HG03060 (cell line): ENCODE measurements at regions not wholly inside any gene's neighbourhood (a gene's known extent, or its start where the extent isn't known, plus 50 kb on each side); places are given as distances from the start of the nearest gene placed in this dataset.
"Not testable (repeated sequence)": the region's sequence is repeated elsewhere in the genome, so short reads cannot be mapped to it uniquely, and the experiment has no call there.

Experiments used
- ATAC-seq: cut with Tn5 transposase; IDR thresholded peaks from one replicate; pipeline ENCODE4 v1.9.1; 2021; ENCODE audit warnings: low read depth, moderate number of reproducible peaks; ENCODE audit not compliant: unreplicated experiment

DNA sequence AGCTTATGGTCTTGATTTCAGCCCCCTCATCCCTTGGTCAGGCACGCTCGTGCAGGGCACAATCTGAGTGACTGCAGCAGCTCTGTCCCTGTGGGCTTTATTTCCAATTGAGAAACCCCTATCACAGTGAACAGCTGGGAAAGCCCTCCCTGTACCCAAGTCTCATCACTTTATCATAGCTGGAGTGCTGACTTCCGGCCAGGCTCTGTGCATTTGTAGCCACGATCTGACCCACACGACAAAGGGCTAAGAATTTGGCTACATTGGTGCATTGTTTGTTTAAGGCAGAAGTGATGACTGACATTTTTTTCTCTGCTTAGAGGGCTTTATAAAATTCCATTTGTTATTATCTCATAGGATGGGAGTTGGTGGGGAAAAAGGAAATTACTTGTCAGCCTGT is 184.4 kb downstream of the KCNS3 start:
- ATAC-seq, result no peak

DNA sequence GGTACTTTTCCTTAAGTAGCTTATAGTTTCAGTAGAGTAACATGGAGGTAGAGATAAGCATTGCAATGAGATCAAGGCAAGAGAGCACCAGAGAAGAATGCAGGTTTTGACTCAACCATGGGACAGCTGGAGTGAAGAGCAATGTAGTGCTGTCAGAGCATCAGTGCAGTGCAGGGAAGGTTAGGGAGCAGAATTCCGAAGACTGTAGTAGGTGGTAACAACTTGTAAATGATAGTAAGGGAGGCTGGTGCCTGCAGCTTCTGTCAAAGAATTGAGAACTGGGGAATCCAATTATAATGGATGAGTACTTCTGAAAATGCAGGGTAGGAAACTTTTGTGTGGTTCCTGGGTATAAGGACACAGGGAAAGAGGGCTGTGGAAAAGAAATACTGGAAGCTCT is 183.2 kb downstream of the KCNS3 start:
- no peak for ATAC-seq

DNA sequence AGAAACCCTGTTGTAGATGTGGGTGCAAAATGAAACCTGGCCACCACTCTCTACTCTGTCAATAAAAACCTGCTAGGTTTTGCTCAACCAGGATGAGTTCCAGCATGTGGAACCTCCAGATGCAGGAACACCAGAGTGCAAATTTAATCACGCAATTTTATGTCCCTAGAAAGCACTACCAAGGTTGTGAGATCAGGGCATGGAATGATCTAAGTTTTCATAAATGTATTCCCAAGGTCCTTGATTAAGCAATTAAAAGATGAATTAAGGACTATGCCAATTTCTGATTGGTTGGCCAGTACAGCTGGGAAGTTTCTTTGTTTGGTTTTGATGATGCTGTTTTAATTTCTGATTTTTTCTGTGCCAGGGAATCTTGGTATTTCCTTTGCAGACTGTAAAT is 179.2 kb downstream of the KCNS3 start:
- no peak for ATAC-seq

DNA sequence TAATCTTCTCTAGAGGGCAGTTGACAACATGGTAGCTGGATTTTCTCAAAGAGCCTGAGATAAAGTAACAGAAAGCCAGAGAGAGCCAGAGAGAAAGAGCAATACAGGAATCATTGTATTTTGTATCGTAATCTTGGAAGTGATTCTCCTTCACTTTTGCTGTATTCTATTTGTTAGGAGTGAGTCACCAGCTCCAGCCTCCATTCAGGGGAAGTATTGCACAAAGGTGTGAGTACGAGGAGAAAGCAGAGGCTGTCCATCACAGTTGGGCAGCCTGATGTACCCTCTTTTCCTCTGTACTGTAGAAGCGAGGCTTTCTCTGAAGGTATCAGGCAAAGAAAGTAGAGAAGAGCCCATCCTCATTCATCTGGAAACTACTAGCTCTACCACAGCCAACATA is 176.8 kb downstream of the KCNS3 start:
- ATAC-seq, result no peak

DNA sequence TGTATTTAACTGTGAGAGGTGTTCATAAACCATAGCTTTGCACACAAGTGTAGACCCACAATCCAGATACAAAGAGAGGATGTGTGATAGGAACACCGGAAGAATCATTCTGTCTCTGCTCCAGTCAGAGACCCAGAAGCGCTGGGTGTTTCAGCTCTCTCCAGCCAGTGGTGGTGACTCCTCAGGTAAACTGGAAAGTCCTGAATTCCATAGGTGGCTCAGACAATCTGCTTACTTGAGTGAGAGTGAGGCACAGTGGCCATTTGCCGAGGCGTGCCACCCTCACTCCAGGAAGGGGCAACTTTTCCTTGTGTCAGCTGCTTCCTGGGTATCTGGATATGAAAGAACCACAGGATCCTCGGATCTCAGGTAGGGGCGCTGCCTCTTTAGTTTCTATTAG is 171.5 kb downstream of the KCNS3 start:
- ATAC-seq, result no peak

DNA sequence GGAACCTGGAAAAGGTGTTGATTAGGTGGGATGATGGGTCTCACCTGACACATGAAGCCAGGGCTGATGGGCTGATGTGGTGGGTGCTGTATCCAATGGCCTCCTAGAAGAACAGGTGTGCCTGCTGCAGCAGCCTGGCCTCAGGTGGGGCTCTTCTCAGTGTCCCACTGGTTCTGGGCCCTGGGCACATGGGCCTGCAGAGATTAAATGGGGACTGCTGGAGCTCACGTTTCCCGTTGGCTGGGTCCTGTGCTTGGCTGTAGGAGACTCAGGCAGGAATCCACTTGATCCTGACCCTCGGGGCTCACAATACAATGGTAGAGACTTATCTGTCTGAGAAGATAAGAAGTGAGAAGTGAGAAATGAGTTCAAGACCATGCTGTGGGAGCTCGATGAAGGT is 170.9 kb downstream of the KCNS3 start:
- no peak for ATAC-seq

DNA sequence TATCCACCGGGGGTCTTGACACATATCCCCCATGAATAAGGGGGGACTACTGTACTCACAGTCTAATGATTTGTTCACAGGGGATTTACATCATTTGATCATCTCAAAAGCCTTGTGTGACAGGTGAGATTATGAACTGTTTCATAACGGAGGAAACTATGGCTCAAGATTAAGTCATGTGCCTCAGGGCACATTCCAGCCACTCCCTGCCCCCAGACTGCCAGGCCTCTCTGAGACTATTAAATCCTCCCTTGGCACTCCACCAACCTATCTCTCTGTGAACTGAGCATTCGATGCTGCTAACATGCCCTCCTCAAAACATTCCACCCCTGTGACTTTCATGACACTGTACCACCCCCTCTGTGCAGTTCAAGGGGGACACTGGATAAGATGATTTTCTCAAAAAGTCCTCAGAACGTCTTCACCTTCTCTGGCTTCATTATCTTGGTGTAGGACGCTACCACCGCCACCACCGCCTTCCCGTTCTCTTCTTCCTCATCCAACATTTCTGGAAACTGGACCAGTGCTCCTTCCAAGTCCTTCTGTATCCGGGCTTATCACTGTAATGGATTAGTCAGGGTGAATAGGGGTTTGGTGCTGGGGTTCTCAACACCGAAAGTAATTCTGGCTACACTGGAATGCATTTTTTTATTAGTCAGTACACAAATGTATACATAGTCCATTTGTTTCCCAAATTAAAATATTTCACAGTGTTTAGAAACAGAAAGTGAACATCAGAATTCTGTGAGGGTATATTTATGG is 169.6 kb downstream of the KCNS3 start:
- ATAC-seq, result no peak

DNA sequence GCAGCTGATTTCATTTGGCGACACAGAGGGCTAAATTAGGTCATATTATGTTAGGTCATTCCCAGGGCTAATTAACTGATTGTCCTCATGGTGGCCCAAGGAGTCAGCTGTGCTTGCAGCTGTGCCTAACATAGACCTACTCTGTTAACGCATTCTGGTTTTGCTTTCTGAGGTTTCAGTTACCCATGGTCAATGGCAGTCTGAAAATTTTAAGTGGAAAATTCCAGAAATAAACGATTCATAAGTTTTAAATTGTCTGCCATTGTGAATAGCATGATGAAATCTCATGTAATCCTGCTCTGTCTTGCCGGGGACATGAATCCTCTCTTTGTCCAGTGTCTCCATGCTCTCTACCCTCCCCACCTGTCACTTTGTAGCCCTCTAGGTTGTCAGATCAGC is 168.7 kb downstream of the KCNS3 start:
- ATAC-seq, result no peak

DNA sequence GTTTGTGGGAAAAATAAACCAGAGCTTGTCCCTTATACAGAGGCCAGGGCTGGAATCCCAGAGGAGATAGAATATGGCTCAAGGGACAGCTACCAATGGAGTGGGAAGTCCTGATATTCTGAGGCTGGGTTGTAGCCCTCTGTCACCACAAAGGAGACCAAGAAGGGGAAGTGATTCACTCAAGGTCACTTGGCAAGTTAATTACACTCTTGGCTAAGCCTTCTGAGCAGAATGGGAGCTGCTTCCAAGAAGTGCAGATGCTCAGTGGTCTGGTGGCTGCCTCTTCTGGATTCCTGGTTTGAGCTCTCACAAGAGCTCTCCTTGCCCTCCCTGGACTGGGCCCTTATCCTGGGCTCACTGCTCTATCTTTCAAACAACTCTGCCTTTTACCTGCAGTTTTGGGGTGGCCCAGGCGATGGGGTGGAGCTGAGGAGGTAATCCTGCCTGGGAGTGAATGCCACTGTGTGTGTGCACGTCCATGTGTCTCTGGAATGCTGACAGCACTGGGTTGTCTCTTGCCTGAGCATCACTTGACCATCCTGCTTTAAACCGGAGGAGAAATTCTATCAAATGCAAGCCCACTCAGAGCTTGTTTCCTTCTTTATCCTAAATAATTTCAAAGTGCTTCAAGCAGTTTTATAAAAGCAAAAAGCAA is 168.2 kb downstream of the KCNS3 start:
- ATAC-seq, result no peak

DNA sequence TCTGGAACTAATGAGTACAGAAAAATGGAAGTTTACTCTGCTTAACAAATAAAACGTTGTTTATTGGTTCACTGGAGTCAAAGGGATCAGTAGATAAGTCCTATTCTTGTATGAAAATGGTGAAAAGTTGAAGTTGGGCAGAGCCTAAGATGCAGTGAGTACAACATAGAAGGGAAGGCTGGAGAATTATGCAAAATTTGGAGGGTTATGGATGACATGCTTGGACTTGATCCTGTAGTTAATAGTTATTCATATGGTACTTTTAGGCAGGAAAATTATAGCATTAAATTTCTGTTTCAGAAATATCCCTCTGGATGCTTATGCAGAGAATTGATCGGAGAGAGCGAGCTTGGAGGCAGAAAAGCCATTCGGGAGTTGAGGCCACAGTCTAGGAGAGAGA is 167.6 kb downstream of the KCNS3 start:
- ATAC-seq, result no peak

DNA sequence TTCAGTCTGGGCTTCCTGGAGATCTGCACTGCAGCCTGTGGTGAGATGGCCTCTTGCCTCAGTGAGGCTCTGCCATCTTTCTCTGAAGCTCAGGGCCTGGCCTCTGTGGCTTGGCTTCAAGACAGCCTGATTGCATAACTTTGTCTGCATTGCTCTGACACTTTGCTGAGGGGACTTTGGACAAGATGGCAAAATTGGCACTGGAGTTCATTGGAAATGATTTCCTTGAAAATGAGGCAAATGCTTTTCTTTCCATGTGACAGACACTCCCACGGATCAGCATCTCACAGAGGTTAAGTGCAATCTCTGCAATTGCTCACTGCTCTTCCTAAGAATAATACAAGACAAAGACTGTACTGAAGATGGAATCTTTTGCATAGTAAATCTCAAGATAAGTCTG is 166.8 kb downstream of the KCNS3 start:
- ATAC-seq, result no peak

DNA sequence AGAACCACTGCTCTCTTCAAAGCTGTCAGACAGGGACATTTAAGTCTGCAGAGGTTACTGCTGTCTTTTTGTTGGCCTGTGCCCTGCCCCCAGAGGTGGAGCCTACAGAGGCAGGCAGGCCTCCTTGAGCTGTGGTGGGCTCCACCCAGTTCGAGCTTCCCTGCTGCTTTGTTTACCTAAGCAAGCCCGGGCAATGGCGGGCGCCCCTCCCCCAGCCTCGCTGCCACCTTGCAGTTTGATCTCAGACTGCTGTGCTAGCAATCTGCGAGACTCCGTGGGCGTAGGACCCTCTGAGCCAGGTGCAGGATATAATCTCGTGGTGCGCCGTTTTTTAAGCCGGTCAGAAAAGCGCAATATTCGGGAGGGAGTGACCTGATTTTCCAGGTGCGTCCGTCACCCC is 138.9 kb downstream of the KCNS3 start:
- not testable (repeated sequence) for ATAC-seq

DNA sequence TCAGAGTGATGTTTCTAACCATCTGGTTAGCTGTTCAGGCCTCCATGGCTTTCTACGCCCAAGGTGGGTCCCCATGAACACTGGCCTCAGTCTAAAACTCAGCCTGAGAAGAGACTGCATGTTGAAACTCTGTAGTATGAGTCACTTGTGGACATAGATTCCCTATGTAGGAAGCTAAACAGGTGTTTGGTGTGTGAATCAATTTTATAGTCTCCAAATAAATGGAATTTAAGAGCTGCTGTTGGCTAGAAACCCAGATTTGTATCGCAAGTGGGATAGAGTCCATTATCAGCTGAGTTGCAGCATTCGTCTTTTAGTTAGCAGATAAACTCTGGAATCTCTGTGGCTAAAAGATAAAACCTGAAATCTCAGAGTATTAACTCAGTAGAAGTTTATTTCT is 131.4 kb downstream of the KCNS3 start:
- ATAC-seq, result no peak

DNA sequence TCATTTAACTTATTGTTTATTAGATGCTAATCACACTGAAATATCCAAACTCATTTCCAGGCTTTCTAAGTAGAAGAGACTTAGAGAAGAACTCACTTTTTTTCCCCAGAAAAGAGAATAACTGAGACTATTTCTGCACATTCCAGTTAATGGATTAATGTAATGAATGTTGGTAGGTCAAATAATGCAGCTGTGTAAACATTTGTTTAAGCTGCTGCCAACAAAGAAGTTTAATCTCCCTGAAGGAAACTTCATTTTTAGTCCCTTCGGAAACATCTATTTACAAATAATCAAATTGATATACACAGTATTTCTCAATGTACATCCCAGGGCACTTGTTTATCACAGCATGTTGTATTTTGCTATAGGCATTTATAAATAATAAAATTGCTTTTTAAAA is 126.9 kb downstream of the KCNS3 start:
- no peak for ATAC-seq

DNA sequence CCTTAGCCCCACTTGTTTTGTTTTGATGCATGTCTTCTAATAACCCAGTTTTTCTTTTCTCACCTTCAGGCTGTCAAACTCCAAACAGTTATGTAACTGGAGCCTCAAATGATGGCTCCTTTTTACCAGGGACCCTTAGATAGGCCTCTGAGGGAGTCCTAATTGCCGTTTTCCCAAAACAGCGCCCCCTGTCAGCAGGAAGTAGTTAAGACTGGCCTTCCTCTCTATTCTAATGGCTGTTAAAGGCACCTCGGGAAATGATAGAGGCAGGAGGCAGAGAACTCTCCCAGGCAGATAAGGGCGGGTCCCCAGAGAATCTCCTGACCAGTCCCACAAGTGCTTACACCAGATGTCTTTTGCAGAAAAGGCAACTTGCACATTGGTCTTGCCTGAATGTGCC is 123.2 kb downstream of the KCNS3 start:
- no peak for ATAC-seq

DNA sequence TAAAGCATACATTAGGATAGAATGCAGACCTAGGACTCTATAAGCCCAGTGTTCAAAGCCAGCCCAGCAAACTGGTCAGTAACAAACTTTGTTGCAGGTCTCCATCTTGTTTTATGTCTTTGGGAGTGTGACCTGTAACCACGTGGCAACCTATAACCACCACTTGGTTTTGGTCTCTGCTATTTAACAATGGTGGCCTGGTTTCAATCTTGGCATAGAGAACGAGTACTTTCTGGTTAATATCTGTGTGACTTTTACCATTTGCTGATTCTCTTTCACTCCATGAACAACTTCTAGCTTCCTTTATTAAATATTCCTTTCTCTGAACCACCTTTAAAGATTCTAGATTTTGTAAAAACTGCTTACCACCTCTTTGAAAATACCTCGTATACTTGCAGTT is 118.5 kb downstream of the KCNS3 start:
- ATAC-seq, result no peak

DNA sequence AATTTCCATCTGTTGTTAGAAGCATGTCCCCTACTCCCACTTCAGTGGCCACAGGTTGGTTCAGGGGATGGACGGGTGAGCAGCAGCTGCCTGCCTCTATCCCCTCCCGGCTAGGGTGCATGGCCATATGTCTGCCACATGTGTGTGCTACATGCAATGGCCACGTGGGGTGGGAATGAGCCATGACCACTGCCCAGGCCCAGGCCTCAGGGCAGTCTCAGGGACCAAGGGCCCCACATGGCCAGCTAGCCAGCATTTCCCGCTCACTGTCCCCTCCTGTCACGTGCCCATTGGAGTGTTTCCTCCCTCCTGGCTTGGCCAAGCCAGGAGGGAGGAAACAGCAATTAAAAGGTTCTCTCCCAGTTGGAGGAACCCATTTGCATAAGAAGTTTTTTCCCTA is 117.1 kb downstream of the KCNS3 start:
- no peak for ATAC-seq
